ENCODE measurements at regions not wholly inside any gene's neighbourhood (a gene's known extent, or its start where the extent isn't known, plus 50 kb on each side); places are given as distances from the start of the nearest gene placed in this dataset.

DNA sequence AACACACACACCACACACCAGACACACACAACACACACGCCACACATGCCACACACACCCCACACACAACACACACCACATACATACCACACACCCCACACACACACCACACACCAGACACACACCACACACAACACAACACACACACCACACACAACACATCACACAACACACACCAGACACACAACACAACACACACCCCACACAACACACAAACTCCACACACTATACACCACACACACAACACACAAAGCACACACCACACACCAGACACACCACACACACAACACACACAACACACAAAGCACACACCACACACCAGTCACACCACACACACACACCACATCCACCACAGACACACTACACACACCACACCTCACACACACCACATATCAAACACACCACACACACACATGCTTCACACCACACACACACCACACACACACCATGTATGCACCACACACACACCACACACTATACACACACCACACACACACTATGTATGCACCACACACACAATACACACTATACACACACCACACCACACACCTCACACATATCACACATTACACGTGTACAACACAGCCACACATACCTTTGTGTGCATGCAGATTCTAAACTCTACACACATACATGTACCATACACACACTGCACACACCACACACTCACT lies 72.2 kb downstream of the TMEM18 start:
- DNase-seq (no peak), ATAC-seq (no peak)
- TF ChIP-seq POLR2A (IDR thresholded peaks at IDR 0.05), result no peak
- TF ChIP-seq, protein P1, sequence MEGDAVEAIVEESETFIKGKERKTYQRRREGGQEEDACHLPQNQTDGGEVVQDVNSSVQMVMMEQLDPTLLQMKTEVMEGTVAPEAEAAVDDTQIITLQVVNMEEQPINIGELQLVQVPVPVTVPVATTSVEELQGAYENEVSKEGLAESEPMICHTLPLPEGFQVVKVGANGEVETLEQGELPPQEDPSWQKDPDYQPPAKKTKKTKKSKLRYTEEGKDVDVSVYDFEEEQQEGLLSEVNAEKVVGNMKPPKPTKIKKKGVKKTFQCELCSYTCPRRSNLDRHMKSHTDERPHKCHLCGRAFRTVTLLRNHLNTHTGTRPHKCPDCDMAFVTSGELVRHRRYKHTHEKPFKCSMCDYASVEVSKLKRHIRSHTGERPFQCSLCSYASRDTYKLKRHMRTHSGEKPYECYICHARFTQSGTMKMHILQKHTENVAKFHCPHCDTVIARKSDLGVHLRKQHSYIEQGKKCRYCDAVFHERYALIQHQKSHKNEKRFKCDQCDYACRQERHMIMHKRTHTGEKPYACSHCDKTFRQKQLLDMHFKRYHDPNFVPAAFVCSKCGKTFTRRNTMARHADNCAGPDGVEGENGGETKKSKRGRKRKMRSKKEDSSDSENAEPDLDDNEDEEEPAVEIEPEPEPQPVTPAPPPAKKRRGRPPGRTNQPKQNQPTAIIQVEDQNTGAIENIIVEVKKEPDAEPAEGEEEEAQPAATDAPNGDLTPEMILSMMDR (IDR thresholded peaks at IDR 0.05 in 4 of 5, conservative IDR thresholded peaks at IDR 0.05 in 1 of 5), result no peak
- Histone ChIP-seq H3K4me1 (no peaks in the 10 kb centered on the region), H3K27ac (no peak overlapping the region), H3K4me3 (no peak overlapping the region), H3K9me3 (no peaks in the 10 kb centered on the region), H3K36me3 (no peaks in the 10 kb centered on the region), H3K27me3 (no peaks in the 10 kb centered on the region)
- intact Hi-C loops (cut with DNase I; ENCODE audit: low total_unique reads), result no loop called here
- in situ Hi-C loops (cut with MboI; ENCODE audit: low sequenced_read_pairs in 4 of 4), result no loop called here

DNA sequence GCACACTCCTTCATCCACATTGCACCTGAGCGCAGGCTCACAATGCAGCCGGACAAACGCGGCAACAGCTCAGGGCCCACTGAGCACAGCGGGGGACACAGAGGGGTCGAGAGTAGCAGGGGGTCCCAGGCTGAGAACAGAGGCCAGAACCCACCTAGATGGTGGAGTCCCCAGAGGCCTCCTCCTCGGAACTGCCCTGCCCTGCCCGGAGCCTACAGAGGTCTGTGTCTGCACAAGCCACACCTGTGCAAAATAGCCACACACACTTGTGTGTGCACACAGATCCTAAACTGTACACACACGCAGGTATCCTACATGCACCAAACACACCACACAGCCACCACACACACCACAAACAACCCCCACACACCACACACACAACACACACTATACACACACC lies 72.8 kb downstream of the TMEM18 start:
- in situ Hi-C loops (cut with MboI; ENCODE audit: low sequenced_read_pairs in 4 of 4) (no loop called here), intact Hi-C loops (cut with DNase I; ENCODE audit: low total_unique reads) (no loop called here)
- ATAC-seq, result no peak
- Histone ChIP-seq H3K9me3 (no peaks in the 10 kb centered on the region), H3K27me3 (no peaks in the 10 kb centered on the region), H3K36me3 (no peaks in the 10 kb centered on the region), H3K4me1 (no peaks in the 10 kb centered on the region), H3K4me3 (no peak overlapping the region), H3K27ac (no peak overlapping the region)
- DNase-seq, result no peak
- TF ChIP-seq, protein P1 (IDR thresholded peaks at IDR 0.05 in 4 of 5, conservative IDR thresholded peaks at IDR 0.05 in 1 of 5), result no peak
- TF ChIP-seq POLR2A (IDR thresholded peaks at IDR 0.05), result no peak

DNA sequence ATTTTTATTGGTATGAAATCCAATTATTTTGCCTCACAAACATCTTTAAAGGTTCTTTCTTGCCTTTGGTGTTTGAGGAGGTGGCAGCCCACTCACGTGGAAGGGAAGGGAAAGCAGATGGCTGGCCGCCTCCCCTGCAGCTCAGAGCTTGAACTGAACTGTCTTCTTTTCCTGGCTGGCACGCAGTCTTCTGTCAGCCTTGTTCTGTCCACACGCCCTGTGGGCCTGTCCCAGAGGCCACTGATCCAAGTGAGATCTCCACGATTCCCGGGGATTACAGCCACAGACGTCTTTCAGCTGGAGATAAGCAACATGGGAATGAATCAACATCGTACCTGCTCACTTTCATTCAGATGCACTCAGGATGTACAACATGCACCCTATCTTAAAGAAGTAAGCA lies 73.3 kb downstream of the TMEM18 start:
- Histone ChIP-seq H3K4me3 (no peak overlapping the region), H3K27me3 (no peaks in the 10 kb centered on the region), H3K9me3 (no peaks in the 10 kb centered on the region), H3K27ac (no peak overlapping the region), H3K4me1 (no peaks in the 10 kb centered on the region), H3K36me3 (no peaks in the 10 kb centered on the region)
- TF ChIP-seq, protein P1 (IDR thresholded peaks at IDR 0.05 in 4 of 5, conservative IDR thresholded peaks at IDR 0.05 in 1 of 5), result no peak
- no peak for TF ChIP-seq POLR2A (IDR thresholded peaks at IDR 0.05)
- intact Hi-C loops (cut with DNase I; ENCODE audit: low total_unique reads), result no loop called here
- ATAC-seq (no peak), DNase-seq (no peak)
- in situ Hi-C loops (cut with MboI; ENCODE audit: low sequenced_read_pairs in 4 of 4), result no loop called here

DNA sequence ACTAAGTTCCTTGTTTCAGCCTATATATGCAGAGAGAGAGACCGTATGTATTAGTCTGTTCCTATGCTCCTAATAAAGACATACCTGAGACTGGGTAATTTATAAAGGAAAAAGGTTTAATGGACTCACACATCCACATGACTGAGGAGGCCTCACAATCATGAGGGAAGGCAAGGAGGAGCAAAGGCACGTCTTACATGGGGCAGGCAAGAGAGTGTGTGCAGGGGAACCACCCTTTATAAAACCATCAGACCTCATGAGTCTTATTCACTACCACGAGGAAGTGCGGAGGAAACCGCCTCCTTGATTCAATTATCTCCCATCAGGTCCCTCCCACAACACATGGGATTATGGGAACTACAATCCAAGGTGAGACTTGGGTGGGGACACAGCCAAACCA lies 73.8 kb downstream of the TMEM18 start:
- no peaks in the 10 kb centered on the region for H3K36me3 ChIP-seq
- in situ Hi-C loops (cut with MboI; ENCODE audit: low sequenced_read_pairs in 4 of 4) (no loop called here), intact Hi-C loops (cut with DNase I; ENCODE audit: low total_unique reads) (no loop called here)
- TF ChIP-seq, protein P1 (IDR thresholded peaks at IDR 0.05 in 4 of 5, conservative IDR thresholded peaks at IDR 0.05 in 1 of 5), result no peak
- TF ChIP-seq POLR2A (IDR thresholded peaks at IDR 0.05), result no peak
- ATAC-seq, result no peak
- H3K27ac ChIP-seq, result no peak overlapping the region
- H3K27me3 ChIP-seq, result no peaks in the 10 kb centered on the region
- H3K4me1 ChIP-seq, result no peaks in the 10 kb centered on the region
- H3K9me3 ChIP-seq, result no peaks in the 10 kb centered on the region
- no peak for DNase-seq
- H3K4me3 ChIP-seq, result no peak overlapping the region

All from gastrocnemius medialis (tissue), 4 donors.